Esophagus muscularis mucosa (tissue), 3 donors: ENCODE measurements at regions not wholly inside any gene's neighbourhood (a gene's known extent, or its start where the extent isn't known, plus 50 kb on each side); places are given as distances from the start of the nearest gene placed in this dataset.

Source experiments
- POLR2A ChIP-seq: fragments of 450-650 bp; IDR thresholded peaks from one replicate; pipeline ENCODE4 v1.6.1; 2017; ENCODE audit warnings: antibody characterized with exemption, moderate library complexity, mild to moderate bottlenecking, low read depth
- POLR2AphosphoS5 ChIP-seq, 2 donors: sonication (generic); formaldehyde crosslinking; IDR thresholded peaks; one replicate each; pipeline ENCODE4 v1.6.1; 2017; ENCODE audit warnings: antibody characterized with exemption in 2 of 2
- TF ChIP-seq, protein P1 (sequence below), 3 experiments: fragments of 200-600 bp in 2 of 3; fragments of 450-650 bp in 1 of 3; sonication (generic) in 2 of 3; IDR thresholded peaks; one replicate each; pipeline ENCODE4 v1.5.1; 2017 to 2019; ENCODE audit warnings: antibody characterized with exemption in 3 of 3, mild to moderate bottlenecking in 2 of 3, moderate library complexity in 1 of 3

GRCh38 chr9:78971540-78971939 lies 600.2 kb upstream of the TLE4 start:
- TF ChIP-seq, protein P1, sequence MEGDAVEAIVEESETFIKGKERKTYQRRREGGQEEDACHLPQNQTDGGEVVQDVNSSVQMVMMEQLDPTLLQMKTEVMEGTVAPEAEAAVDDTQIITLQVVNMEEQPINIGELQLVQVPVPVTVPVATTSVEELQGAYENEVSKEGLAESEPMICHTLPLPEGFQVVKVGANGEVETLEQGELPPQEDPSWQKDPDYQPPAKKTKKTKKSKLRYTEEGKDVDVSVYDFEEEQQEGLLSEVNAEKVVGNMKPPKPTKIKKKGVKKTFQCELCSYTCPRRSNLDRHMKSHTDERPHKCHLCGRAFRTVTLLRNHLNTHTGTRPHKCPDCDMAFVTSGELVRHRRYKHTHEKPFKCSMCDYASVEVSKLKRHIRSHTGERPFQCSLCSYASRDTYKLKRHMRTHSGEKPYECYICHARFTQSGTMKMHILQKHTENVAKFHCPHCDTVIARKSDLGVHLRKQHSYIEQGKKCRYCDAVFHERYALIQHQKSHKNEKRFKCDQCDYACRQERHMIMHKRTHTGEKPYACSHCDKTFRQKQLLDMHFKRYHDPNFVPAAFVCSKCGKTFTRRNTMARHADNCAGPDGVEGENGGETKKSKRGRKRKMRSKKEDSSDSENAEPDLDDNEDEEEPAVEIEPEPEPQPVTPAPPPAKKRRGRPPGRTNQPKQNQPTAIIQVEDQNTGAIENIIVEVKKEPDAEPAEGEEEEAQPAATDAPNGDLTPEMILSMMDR (IDR thresholded peaks at IDR 0.05): no peak
- TF ChIP-seq POLR2AphosphoS5 (IDR thresholded peaks at IDR 0.05): no peak
- no peak for TF ChIP-seq POLR2A
